ENCODE measurements at regions not wholly inside any gene's neighbourhood (a gene's known extent, or its start where the extent isn't known, plus 50 kb on each side); places are given as distances from the start of the nearest gene placed in this dataset.
"Not testable (repeated sequence)": the region's sequence is repeated elsewhere in the genome, so short reads cannot be mapped to it uniquely, and the experiment has no call there.

- DNase-seq = no peak
Measured at GRCh38 chr11:129726179-129726578, 89.5 kb upstream of the TMEM45B start.

GRCh38 chr11:129728581-129728980 is 87.1 kb upstream of the TMEM45B start:
- no peak for DNase-seq

DNA sequence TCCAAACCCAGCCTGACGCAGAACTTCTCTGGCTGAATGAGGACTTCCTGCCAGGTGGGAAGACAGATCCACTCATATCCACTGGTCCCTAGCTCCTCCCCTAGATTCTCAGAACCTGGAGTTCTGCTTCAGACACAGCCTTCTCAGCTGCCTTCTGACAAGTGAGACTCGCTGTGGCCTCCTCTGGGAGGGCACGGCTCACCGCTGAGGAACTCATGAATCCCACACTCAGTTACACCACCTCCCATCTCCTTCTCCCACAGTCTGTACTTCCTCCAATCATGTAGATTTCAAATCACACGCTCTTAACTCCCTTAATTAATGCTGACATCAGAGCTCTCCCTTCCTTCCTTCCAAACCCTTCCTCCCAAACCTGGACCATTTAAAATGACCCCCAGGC is 86.4 kb upstream of the TMEM45B start:
- no peak for DNase-seq

DNA sequence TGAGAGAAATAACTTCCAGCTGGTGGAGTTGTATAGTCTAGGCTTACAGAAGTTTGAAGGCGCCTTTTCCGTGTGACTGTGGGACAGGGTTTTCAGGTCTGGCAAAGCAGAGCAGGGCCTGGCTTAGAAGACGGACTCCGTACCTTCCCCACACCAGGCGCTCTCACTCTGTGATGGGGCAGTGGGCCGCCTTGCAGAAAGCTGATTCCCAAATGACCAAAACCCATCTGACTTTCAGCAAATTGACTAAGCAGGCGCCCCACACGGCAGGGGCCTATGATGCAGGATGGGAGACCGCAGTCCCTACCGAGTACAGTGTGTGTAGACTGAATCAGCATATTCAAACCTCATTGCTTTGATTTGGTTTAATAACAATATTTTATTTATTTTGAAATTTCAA is 85.8 kb upstream of the TMEM45B start:
- no peak for DNase-seq

DNA sequence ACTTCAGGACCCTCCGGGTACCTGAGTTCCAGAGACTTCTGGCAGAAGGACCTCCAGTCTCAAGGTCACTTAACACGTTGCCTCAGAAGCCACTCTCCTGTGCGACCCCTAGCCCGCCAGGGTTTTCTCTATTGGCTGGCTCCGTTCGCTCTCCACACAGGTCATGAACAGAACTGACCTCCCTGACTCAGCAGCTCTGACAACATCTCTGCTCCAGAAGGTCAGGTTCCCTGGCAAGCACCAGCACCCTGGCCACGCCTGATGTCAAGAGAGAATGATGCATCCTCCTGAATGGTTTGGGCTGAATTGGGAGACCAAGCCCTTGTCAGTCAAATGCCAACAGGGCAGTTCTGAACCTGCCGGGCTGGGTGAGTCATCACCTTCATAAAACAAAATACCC is 84.3 kb upstream of the TMEM45B start:
- DNase-seq = no peak

DNA sequence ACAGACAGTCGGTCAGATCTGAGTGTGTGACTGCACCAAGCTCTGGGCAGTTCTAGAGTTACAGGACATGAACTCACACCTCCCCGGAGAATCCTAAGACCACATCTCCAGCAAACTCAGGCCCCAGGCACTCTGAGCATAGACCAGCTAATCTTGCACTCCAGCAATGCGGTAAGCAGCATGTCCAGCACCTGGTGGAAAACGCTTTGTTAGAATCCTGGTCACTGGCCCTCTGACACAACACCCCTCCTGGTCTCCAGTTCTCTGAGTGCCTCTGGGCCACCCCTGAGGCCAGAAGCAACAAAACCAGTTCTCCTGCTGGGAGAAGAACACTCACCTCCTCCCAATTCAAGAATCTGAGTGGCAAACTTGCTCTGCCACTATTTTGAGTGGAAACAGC is 82.7 kb upstream of the TMEM45B start:
- no peak for DNase-seq

DNA sequence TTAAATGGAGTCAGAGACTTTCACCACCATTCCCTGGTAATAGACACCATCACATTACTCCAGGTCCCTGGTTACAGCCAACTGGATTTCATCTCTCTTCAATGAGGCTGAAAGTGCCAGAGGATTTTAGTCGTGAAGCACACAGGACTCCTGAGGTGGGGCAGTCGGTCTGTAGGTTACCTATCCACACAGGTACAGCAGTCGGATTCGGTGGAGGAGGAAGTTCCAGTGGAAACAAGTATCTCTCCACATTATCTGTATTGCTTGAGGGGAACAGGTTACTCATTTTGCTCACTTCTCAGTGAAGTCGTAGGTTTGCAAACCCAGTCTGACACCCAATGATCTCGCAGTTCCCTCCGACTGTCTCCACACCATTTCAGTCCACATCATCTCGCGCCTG is 82.3 kb upstream of the TMEM45B start:
- no peak for DNase-seq

DNA sequence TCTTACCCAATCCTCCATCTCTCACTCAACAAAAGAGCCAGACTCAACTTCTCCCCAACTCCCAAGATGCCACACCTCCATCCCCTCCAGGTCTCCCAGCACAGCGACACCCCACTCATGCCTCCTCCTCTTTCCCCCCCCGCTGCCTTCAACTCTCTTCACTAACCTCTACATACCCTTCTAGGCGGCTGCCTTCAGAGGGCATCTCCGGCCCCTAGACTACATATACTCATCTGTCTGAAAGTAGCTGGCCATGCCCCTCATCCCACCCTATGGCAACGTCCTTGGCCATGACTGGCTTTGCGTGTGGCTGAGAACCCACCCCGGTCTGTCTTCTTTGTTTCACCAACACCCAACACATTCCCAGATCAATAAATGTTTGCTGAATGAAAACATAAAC is 81.7 kb upstream of the TMEM45B start:
- no peak for DNase-seq

DNA sequence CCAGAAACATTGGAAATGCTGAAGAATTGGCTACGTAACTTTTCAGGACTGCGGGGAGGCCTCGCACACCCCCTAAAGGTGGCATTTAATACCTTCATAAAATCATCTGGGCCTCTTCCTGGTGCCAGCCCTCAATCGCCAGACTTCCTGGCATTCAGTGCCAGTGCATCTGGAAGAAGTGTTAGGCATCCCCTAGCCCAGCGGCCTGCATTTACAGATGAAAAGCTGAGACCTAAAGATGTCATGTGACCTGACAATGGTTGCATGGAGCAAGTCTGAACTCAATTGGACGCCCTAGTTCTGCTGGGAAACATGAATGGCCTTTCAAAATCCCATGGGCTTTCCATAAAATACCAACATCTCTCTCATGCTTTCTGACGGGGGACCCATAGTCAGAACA is 81.0 kb upstream of the TMEM45B start:
- no peak for DNase-seq

GRCh38 chr11:129737831-129738230 is 77.8 kb upstream of the TMEM45B start:
- no peak for DNase-seq

DNA sequence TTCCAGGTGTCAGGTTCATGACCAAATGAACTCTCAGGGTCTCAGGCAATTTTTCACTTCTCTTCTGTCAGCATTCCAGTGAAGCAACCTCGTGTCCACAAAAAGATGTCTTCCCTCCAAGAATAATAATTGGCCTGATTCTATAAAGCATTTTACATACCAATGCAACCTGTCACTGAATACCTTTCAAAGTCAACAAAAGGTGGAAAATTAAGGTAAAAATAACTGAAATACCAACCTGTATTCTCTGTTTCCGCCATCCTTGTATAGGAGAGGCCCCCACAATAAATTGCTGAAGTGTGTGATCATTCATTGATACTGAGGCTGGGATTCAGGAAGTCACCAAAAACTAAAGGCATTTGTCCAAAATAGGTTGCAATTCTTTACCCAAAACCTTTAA is 77.4 kb upstream of the TMEM45B start:
- no peak for DNase-seq

DNA sequence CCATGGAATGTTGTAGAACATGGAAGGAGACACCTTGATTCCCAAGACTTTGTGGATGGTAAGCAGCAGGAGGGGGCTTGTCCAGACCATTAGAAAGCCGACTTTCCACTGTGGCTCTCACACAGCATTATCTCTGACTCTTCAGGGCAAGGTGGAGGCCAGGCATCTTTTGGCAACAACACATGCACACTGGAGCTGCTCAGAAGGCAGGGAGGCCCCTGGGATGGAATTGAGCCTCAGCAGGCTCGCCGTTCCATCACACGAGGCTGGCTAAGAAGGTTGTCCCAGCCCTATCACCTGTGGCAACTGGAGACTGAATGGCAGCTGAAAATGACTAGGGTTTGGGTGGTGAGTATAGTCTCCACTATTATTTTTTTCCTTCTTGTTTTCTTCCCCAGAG is 76.3 kb upstream of the TMEM45B start:
- DNase-seq = no peak

GRCh38 chr11:129740125-129740719 is 75.4 kb upstream of the TMEM45B start:
- no peak for DNase-seq

DNA sequence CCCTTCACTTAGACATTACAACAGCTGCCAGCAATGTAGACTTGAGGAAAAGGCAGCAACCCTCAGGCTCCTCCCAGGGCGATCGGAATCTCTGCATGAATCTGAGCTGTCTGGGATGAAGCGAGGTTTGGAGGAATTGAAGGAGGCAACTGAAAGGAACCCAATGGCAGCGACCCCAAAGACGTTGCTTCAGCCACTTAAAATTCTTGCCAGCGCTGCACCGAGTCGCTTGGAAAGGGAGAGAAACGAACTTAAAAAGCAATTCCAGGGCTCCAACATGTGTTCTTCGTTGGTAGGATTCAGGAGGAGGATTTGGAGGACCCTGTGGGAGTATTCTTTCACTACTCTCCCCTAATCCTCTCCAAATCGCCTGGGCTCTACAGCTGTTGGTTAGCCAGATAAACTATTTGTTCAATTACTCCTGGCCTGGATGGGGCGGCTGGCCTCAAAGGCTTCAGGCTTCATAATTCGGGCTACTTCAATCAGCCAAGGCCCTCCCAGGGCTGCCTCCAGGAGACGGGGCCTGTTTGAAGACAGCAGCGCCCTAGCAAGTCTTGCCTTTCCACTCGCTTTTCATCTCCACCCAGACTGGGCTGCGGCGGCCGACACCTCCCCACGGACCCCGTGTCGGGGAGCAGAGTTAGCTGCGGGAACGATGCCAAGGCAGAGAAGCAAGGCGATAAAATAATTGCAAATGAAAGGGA is 72.4 kb upstream of the TMEM45B start:
- no peak for DNase-seq

GRCh38 chr11:129747071-129747470 is 68.6 kb upstream of the TMEM45B start:
- no peak for DNase-seq

GRCh38 chr11:129749141-129749540 is 66.5 kb upstream of the TMEM45B start:
- DNase-seq = no peak

- peak in 49 of 56 donors; percentile 2 to 80 (median 41) for DNase-seq
Measured at GRCh38 chr11:129750343-129751292, 65.0 kb upstream of the TMEM45B start.

GRCh38 chr11:129751511-129751910 is 64.1 kb upstream of the TMEM45B start:
- DNase-seq = no peak

GRCh38 chr11:129763569-129763968 is 52.1 kb upstream of the TMEM45B start:
- DNase-seq = not testable (repeated sequence)

GRCh38 chr11:129764204-129764603 is 51.4 kb upstream of the TMEM45B start:
- DNase-seq = not testable (repeated sequence)
